ENCODE measurements at regions not wholly inside any gene's neighbourhood (a gene's known extent, or its start where the extent isn't known, plus 50 kb on each side); places are given as distances from the start of the nearest gene placed in this dataset.

DNA sequence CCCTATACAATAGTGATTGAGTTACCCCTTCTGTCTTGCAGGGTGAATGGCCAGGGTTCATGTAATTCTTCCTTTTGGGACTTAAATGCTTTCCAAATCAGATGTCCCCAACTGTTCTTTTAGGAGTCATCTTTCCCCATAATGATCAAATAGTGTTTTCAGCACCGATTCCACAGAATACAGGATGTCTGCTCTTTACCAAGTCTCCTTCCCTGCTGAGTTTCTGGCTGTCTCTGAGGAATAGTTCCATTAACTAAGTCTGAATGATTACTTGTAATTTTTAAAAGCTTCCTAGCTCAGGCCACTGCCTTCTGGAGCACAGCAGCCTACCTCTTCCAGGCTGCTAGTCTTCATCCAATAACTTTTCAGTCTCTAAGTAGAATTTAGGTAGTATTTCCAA lies 630.7 kb upstream of the ZNF608 start:
- Histone ChIP-seq H4K20me1 (ENCODE audit: control insufficient read depth, insufficient read depth) (no peaks in the 10 kb centered on the region), H3K79me2 (ENCODE audit: control insufficient read depth, insufficient read depth, low read length) (no peaks in the 10 kb centered on the region), H3K4me3 (no peak overlapping the region), H3K9ac (ENCODE audit: control insufficient read depth, insufficient read depth, low read length) (no peak overlapping the region), H3K27me3 (replicated peaks in 1 of 2; ENCODE audit: control insufficient read depth in 2 of 2, insufficient read depth in 2 of 2, low read length in 1 of 2) (no peaks in the 10 kb centered on the region), H3K9me3 (replicated peaks; ENCODE audit: control insufficient read depth, insufficient read depth, low read length) (no peaks in the 10 kb centered on the region), H3K27ac (ENCODE audit: control insufficient read depth, insufficient read depth) (no peak overlapping the region), H3K36me3 (ENCODE audit: control insufficient read depth in 2 of 2, insufficient read depth in 2 of 2, low read length in 1 of 2) (no peaks in the 10 kb centered on the region), H3K4me1 (ENCODE audit: control insufficient read depth, insufficient read depth, low read length) (no peaks in the 10 kb centered on the region), H2AFZ (ENCODE audit: control insufficient read depth, low read depth, low read length) (no peak overlapping the region), H3K4me2 (ENCODE audit: control insufficient read depth, insufficient read depth) (no peak overlapping the region)
- WGBS (ENCODE audit: insufficient coverage, insufficient replicate concordance, low lambda C conversion rate, missing lambda C conversion rate) = 56% methylated on average over 1 of the region's 1 CpG
- DNase-seq (ENCODE audit: low read depth, low spot score) (no peak), ATAC-seq (no peak), FAIRE-seq (no peak)
- ChIA-PET SMC1A (ENCODE audit: uncharacterized antibody, unreplicated experiment) (no interaction called here), POLR2A (no interaction called here), RAD21 (ENCODE audit: unreplicated experiment) (no interaction called here), CTCF (no interaction called here)
- intact Hi-C loops (cut with micrococcal nuclease; ENCODE audit: unreplicated experiment) = no loop called here
- TF ChIP-seq NR2C2 (IDR thresholded peaks at IDR 0.05; ENCODE audit: borderline replicate concordance, control insufficient read depth, insufficient read length, low read depth) (no peak), ZNF384 (IDR thresholded peaks at IDR 0.05; ENCODE audit: borderline replicate concordance, low read depth, low read length) (no peak), SREBF2 (IDR thresholded peaks at IDR 0.05; ENCODE audit: low read length) (no peak), NFXL1 (IDR thresholded peaks at IDR 0.05; ENCODE audit: borderline replicate concordance) (no peak), HDAC6 (IDR thresholded peaks at IDR 0.05; ENCODE audit: unreplicated experiment) (no peak), MXI1 (IDR thresholded peaks at IDR 0.05; ENCODE audit: low read depth, low read length) (no peak), ZZZ3 (IDR thresholded peaks at IDR 0.05; ENCODE audit: control insufficient read depth, insufficient read length, low read depth) (no peak), CBX5 (IDR thresholded peaks at IDR 0.05; ENCODE audit: low read depth) (no peak), NRF1 (conservative IDR thresholded peaks at IDR 0.05; ENCODE audit: low read depth, low read length) (no peak)
- in situ Hi-C loops (cut with MboI) = no loop called here
- no TSS peak for BruUV-seq (replicated peaks)

DNA sequence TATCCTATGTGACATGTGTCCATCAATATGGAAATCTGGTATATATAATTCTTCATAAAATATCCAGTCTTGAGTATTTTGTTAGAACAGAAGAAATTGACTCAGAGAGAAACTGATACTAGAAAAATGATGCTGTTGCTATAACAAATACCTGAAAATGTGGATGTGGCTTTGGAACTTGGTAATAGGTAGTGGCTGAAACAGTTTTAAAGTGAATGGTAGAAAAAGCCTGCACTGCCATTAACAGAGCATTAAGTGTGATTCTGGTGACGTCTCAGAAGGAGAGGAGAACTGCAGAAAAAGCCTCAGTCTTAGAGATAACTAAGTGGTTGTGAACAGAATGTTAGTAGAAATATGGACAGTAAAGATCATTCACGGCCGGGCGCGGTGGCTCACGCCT lies 634.9 kb upstream of the ZNF608 start:
- Histone ChIP-seq H3K79me2 (ENCODE audit: control insufficient read depth, insufficient read depth, low read length) (no peaks in the 10 kb centered on the region), H2AFZ (ENCODE audit: control insufficient read depth, low read depth, low read length) (no peak overlapping the region), H4K20me1 (ENCODE audit: control insufficient read depth, insufficient read depth) (no peaks in the 10 kb centered on the region), H3K27me3 (replicated peaks in 1 of 2; ENCODE audit: control insufficient read depth in 2 of 2, insufficient read depth in 2 of 2, low read length in 1 of 2) (no peaks in the 10 kb centered on the region), H3K4me1 (ENCODE audit: control insufficient read depth, insufficient read depth, low read length) (no peaks in the 10 kb centered on the region), H3K9me3 (replicated peaks; ENCODE audit: control insufficient read depth, insufficient read depth, low read length) (no peaks in the 10 kb centered on the region), H3K9ac (ENCODE audit: control insufficient read depth, insufficient read depth, low read length) (no peak overlapping the region), H3K36me3 (ENCODE audit: control insufficient read depth in 2 of 2, insufficient read depth in 2 of 2, low read length in 1 of 2) (no peaks in the 10 kb centered on the region), H3K27ac (ENCODE audit: control insufficient read depth, insufficient read depth) (no peak overlapping the region), H3K4me3 (no peak overlapping the region), H3K4me2 (ENCODE audit: control insufficient read depth, insufficient read depth) (no peak overlapping the region)
- 24% methylated on average over 1 of the region's 6 CpGs for WGBS (ENCODE audit: insufficient coverage, insufficient replicate concordance, low lambda C conversion rate, missing lambda C conversion rate)
- CTCF ChIA-PET = no interaction called here
- no peak for DNase-seq (ENCODE audit: low read depth, low spot score)
- intact Hi-C loops (cut with micrococcal nuclease; ENCODE audit: unreplicated experiment) = no loop called here
- in situ Hi-C loops (cut with MboI) = no loop called here
- POLR2A ChIA-PET = no interaction called here
- SMC1A ChIA-PET (ENCODE audit: uncharacterized antibody, unreplicated experiment) = no interaction called here
- FAIRE-seq = no peak
- RAD21 ChIA-PET (ENCODE audit: unreplicated experiment) = no interaction called here
- ATAC-seq = peak; percentile 36; the same call in 1 of the 3 replicates
- no TSS peak for BruUV-seq (replicated peaks)
- TF ChIP-seq, protein P1, sequence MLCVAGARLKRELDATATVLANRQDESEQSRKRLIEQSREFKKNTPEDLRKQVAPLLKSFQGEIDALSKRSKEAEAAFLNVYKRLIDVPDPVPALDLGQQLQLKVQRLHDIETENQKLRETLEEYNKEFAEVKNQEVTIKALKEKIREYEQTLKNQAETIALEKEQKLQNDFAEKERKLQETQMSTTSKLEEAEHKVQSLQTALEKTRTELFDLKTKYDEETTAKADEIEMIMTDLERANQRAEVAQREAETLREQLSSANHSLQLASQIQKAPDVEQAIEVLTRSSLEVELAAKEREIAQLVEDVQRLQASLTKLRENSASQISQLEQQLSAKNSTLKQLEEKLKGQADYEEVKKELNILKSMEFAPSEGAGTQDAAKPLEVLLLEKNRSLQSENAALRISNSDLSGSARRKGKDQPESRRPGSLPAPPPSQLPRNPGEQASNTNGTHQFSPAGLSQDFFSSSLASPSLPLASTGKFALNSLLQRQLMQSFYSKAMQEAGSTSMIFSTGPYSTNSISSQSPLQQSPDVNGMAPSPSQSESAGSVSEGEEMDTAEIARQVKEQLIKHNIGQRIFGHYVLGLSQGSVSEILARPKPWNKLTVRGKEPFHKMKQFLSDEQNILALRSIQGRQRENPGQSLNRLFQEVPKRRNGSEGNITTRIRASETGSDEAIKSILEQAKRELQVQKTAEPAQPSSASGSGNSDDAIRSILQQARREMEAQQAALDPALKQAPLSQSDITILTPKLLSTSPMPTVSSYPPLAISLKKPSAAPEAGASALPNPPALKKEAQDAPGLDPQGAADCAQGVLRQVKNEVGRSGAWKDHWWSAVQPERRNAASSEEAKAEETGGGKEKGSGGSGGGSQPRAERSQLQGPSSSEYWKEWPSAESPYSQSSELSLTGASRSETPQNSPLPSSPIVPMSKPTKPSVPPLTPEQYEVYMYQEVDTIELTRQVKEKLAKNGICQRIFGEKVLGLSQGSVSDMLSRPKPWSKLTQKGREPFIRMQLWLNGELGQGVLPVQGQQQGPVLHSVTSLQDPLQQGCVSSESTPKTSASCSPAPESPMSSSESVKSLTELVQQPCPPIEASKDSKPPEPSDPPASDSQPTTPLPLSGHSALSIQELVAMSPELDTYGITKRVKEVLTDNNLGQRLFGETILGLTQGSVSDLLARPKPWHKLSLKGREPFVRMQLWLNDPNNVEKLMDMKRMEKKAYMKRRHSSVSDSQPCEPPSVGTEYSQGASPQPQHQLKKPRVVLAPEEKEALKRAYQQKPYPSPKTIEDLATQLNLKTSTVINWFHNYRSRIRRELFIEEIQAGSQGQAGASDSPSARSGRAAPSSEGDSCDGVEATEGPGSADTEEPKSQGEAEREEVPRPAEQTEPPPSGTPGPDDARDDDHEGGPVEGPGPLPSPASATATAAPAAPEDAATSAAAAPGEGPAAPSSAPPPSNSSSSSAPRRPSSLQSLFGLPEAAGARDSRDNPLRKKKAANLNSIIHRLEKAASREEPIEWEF (IDR thresholded peaks at IDR 0.05; ENCODE audit: insufficient replicate concordance, low read depth, low read length) = no peak
- TF ChIP-seq BHLHE40 (IDR thresholded peaks at IDR 0.05; ENCODE audit: borderline replicate concordance in 1 of 2, low read depth in 2 of 2, low read length in 1 of 2) (no peak), STAT3 (IDR thresholded peaks at IDR 0.05; ENCODE audit: low read depth, low read length) (no peak), MEF2B (IDR thresholded peaks at IDR 0.05; ENCODE audit: partially characterized antibody, poor library complexity, severe bottlenecking) (no peak), RUNX3 (IDR thresholded peaks at IDR 0.05; ENCODE audit: low read length) (no peak), SREBF2 (IDR thresholded peaks at IDR 0.05; ENCODE audit: low read length) (no peak), RCOR1 (conservative IDR thresholded peaks at IDR 0.05; ENCODE audit: low read depth, low read length) (no peak), ZNF622 (IDR thresholded peaks at IDR 0.05) (no peak)

Data from GM12878 (cell line).